NCI-H1092 treated with DMSO at 0.1 percent for 48 hours (cell line): ENCODE measurements at regions not wholly inside any gene's neighbourhood (a gene's known extent, or its start where the extent isn't known, plus 50 kb on each side); places are given as distances from the start of the nearest gene placed in this dataset.
A peak's percentile ranks its signal among the peaks of the same experiment; 100 is the strongest.

ENCODE experiments used
- DNase-seq: peaks from one replicate; lab custom pipeline; 2025; lab: John Stamatoyannopoulos, UW

DNA sequence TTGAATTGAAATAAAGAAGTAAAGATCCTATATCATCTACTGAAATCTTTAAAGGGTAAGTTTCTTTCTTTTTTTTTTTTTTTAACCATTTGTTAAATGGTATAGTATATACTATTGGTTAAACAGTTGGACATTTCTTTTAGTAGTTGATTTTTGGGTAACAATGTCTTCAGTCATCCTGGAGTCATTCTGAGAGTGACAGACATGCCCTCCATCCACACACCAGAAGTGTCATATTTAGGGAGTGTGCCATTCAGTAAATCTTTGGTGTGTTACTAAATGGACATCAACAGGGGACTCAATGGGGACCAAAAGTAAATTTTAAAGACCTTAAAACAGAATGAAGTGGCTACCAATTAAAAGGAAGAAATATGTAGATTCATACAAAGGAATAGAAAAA, 50.8 kb upstream of the SLC39A10 start:
- DNase-seq: no peak

DNA sequence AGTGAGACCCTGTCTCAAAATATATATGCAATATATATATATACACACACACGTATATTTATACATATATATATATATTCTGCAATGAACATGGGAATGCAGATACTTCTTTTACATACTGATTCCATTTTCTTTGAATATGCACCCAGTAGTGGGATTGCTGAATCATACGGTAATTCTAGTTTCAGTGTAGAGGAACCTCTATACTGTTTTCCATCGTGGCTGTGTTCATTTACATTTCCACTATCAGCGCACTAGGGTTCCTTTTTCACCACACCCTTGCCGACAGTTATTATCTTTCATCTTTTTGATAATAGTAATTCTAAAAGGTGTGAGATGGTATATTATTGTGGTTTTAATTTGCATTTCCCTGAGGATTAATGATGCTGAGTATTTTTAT, 52.3 kb upstream of the SLC39A10 start:
- no peak for DNase-seq

DNA sequence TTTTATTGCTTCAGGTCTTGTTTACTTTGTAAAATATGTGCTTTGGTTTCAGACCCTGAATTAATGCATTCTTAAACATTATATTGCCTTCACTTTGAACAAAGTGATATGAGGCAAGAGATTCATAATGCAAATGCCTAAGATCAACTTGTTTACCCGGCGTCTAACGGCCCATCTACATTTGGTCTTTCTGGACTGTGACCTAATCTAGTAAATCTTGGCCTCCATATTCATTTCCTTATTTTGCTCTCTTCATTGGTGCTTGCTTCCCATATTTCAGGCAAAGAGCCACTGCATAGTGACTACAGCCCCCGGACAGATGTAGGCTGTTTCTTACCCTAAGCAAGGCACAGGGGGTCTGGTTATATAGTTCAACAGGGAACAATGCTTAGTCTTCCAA, 53.0 kb upstream of the SLC39A10 start:
- no peak for DNase-seq

DNA sequence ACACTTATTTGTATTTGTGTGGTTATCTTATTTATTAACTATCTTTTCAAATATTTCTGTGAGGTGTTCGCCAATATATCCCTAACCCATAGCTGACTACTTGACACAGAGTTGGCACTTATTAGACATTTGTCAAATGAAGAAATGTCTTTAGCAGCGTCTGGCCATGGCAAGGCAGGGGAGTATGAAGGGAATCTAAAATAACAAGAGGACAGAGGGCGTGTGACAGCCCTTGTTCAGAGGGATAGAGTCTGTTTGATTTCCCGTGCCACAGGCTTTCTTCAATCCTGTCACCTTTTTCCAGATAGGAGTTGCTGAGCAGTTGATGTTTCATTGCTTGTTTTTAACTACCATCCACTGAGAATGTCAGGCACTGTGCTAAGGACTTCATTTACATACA, 53.6 kb upstream of the SLC39A10 start:
- DNase-seq: no peak

DNA sequence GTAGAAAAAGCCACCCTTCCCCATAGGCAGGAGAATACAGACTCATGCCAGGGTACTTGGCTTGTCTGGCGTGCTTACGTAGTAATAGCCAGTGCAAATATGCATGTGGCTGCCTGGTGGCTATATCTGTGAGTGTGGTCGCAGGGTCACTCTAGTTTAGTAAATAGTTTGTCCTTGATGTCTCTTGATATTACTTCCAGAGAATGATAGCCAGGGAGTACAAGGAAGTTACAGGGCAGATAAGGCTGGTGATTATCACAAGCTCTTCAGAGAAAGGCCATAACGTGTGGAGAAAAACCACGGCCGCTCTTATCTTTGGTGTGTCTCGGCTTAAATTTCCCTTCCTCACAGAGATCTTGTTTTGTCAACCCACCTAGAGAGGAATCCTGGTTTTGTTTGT, 54.3 kb upstream of the SLC39A10 start:
- DNase-seq: no peak

DNA sequence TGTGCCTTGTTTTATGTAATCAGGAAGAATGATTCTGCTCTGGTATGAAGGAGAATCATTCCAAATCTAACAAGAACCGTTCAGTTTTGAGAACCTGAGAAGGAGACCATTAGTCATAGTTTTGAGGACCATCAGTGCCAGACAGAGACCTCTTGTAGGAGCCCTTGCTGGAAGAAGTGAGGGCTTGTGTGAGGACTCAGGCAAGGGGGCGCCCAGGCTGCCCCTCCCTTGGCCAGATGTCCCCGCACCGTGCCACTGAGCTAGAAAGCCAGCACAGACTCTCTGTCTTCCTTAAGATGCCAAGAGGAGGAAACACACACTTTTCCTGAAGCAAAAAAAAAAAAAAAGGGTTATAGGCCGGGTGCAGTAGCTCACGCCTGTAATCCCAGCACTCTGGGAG, 55.7 kb upstream of the SLC39A10 start:
- DNase-seq: no peak

DNA sequence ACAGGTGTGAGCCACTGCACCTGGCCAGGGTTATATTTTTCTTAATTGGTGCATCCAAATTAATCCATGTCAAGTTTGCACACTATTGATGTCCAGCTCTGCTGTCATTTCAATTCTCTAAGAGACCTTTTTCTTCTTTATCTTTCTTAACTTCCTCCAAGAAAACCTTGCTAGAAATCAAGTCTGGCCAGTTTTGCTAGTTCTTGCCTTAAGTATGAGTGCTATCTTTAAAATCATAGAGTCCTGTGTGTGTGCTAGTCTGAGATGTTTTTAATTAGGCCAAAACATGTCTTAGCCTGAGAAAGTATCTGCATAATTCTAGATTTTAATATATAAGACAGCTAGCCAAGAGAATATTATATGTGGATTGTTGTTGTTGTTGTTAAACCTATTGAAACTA, 56.2 kb upstream of the SLC39A10 start:
- DNase-seq: no peak

DNA sequence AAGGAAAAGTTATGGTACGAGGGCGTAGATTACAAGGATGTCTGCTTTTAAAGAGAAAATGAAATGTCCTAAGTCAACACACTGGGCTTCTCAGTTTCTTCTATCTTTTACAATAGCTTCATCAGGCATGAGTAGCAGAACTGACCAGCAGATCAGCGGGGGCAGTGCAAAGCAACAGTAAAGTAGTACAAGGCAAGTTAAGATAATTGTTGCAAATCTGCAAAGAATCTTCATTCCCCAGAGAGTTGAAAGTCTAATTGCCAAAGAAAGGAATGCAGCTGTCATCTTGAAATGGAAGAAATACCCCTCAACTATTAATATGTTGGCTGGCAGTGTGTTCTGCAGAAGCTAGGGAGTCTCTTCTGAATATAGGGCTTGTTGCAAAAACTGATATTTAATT, 60.2 kb upstream of the SLC39A10 start:
- DNase-seq: no peak

DNA sequence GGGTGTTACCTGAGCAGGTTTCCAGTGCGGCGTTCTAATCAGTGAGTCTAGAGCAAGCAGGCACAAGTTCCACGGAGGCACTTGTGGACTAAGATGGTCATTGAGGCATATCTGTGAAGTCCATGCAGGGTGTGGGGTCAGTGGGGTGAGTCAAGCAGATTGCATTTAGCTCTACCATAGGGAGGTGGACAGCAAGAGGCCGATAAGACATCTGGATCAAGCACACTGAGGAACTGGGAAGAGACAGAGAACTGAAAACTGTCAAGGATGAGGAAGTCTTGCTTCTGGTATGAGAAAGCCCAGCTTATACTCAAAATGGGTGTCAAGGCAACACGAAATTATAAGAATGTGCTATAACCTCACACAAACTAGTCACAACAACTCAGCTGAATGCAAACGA, 61.2 kb upstream of the SLC39A10 start:
- no peak for DNase-seq

DNA sequence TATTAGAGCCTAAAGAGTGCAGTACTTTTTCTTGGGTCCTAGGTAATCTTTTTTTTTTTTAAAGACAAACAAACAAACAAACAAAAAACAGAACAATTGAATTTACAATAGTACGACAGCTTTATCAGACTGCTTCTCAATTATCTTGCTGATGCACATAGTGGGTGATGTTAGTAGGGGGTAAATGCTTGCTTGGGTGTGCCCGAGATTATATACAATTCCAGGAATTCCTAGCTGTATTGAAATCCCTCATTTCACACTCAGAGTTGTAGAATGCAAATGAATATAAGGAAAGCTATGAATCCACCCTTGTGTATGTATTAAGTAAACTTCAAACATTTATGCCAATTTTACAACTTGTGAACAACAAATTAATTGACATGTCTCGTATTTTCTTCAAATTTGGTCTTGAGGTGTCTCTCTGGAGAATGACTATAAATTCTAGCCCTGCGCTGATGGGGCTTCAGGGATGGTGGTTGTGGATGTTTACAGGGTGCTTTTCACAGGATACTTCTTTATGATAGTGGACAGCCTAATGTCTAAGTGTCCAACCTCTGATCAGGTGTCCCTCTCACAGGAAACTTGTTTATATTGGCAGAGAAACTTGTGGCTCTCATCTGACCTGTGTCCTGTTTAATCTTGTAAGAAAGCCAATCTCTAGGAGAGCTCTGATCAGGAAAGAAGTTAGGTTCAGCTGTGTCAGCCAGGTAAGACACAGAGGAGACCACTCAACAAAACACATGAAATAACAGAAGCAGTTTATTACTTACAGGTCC, 61.9 kb upstream of the SLC39A10 start:
- DNase-seq: no peak

DNA sequence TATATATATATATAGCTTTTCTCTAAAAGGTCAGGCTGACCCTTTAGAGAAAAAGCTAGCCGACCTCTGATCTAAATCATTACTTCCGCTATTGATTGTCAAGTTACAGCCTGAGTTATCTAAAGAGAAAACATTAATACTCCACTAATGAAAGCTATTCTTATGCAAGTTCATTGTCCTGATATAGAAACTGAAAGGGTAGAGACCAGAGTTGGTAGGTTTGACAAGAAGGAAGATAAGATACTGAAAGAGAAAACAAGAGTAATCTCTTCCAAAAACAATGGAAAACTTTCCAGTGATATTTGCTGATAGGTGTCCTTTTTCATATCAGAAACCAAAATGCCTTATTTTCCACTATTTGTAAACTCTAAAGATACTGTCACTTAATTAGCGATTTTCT, 62.8 kb upstream of the SLC39A10 start:
- no peak for DNase-seq

DNA sequence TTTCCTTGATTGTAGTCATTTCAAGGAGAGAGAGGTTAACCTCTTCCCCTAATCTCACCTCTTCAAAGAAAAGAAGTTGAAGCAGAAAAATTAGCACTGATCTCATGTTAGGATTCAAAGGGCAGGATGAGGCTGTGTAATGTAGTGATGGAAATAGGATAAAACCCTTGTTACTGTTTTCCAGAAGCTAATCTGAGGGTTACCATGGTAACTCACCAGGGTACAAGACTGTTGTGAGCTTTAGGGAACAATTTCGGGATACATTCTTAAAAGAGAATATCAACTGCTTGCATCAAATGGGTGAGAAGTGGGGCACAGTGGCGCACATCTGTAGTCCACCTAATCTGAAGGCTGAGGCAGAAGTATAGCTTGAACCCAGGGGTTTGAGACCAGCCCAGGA, 64.9 kb upstream of the SLC39A10 start:
- DNase-seq: no peak

DNA sequence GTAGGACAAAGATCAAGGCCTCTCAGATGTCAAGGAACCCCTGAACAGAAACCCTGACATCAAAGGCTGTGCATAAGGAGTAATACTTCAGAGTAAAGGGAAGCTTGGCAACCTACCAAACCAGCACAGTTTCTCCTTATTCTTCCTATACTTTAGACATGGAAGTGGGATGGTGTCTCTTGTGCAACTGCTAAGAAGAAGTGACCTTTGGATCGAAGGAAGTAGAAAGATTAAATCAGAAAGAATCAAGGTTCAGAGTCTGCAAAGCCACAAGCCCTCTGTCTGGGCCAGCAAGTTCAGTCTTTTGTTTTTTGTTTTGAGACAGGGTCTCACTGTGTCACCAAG, 66.2 kb upstream of the SLC39A10 start:
- DNase-seq: no peak

DNA sequence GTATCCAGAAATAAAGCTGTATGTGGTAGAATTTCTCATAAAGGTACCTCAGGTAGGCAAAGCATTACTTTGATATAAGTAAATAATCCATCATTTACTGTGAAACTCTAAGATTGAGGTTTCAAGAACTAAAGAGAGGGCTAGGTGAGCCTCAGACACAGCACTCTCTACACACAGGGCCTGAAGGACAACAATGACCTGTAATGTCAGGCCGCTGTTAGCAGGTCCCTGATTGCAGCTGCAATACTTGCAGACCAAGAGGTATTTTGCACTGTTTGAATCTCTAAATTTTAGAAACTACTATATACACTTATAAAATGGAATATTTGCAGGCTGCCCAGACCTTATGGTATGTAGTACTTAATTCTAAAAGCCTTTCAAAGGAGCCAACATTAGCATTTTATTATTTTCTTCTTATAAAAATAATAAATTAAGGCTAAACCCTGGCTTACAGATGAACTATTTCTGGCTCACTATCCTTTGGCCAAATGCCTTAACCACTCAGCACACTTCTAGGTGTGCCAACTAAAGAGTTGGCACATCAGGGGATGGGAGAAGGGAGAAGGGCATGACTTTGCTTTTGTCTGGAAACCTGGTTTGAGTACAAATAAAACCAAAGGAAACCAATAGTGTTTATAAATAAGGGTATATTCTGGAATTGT, 66.7 kb upstream of the SLC39A10 start:
- DNase-seq: no peak

DNA sequence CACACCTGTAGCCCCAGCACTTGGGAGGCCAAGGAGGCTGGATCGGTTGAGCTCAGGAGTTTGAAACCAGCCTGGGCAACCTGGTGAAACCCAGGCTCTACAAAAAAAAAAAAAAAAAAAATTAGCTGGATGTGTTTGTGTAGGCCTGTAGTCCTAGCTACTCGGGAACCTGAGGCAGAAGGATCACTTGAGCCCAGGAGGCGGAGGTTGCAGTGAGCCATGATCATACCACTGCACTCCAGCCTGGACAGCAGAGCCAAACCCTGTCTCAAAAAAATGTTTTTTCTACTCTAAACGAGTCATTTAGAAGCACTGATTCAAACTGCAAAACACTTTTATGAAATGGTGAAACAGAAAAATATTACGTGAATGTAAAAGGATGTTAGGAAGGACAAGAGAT, 69.1 kb upstream of the SLC39A10 start:
- DNase-seq: no peak

DNA sequence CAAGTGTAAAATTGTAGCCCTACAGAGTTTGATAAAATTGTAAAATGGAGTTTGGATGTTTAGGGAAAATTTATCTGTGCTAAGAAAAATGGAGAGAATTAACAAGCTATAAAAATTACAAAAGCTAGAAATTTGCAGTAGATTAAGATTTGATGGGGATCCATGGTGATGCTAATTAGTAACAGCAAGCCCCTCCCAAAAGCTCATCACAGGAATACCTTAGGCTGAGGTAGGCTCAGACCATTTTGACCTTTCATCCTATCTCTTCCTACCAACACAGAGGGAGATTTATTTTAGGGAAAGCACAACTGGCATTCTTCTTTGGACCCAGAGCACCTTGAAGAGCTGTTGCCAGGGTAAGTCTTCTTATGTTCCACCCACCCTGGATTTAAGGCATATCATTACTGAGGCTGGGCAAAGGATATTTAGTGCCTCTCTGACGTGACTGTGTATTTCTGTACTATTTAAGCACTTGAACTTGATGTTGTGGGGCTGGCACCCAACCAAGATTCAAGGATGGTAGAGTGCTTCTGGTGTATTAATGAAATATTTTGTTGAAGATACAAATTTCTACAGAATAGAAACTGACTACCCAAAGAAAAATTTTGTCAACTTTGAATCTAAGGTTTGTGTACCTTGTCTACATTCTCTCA, 70.8 kb upstream of the SLC39A10 start:
- DNase-seq: no peak

DNA sequence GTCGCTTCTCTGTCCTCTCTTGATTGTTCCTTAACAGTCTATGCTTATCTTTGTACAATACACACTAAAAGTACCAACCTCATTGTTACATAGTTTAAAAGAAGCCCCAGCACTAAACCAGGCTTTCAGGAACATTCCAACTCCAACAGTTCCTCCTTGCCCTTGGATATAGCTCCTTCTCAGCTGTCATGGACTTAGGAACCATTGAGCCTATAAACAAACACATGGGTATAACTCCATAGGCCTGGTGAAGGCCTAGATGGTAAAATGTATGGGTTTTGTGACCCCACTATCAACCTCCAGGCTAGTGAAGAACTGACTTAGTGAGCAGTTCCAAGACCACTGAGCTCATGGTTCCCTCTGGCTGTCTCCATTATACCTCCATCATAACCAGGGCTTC, 74.8 kb upstream of the SLC39A10 start:
- DNase-seq: no peak

DNA sequence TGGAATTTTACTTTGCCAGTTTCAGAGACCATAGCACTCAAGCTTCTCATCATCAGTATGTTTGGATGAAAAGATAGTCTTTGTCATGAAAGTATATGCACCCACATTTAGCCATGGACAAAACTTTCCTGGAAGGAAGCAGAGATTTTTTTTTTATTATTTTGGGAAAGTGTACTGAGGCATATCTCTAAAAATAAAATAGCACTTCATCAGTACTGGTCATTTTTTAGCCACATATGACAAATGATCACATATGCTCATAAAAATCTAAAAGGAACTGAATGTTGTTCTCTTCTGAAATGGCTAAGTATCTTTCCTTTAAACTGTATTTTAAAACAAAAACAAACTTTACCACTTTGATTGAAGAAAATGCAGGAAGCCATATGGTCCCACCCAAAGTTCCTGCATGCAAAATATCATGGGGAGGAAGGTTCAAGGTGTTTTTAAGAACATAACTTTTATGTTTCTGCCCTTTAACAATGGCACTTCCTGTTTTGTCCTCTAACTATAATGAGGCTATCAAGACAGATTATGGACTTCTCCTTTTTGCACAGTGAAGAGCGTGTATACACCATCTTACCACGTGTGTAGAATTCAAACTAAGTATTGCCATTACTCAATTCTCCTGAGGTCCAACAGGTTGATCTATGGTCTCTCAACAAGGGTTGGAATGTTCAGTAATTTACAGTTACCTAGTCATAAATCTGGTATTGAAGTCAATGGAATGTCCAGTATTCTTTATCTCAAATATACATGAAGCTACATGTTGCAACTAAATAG, 77.1 kb upstream of the SLC39A10 start:
- DNase-seq: no peak

DNA sequence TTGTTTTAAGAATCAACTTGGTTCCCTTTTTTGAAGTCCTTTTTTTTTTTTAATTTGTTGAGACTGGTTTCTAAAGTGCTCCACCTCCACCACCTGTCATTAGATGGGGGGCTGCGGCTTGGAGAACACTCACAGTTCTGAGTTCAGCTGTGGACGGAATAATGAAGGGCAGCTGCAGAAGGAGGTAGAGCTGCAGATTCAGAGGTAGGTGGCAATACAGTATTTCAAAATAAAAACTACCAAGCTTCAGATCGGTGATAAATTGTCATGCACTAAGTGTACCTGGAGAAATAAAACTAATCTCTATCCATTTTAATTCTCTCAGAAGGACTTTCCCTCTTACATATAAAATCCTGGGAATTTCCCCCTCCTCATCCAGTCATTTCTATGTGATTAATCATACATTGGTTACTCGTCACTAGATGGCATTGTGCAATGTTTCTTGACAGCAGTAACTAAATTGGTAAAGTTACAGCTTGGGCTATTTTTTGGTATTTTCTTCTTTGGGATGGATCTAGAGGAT, 81.1 kb upstream of the SLC39A10 start:
- DNase-seq: peak; percentile 43

DNA sequence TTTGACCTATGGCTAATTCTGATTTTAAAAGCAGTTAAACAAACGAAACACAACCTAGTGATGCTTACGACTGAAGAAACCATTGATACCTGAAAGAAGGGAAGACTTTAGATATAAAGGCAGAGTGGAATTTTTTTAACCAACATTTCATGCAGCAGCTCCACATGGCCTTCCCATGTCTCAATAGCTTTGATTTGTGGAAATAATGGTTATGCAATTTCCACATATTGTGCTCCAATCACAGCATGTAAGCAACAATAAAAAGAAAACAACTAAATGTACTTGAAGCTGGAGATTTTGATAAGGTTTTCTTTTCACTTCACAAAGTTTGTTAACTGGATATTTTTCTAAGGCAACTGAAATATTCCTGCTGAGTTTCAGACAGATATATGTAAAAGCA, 82.0 kb upstream of the SLC39A10 start:
- no peak for DNase-seq

DNA sequence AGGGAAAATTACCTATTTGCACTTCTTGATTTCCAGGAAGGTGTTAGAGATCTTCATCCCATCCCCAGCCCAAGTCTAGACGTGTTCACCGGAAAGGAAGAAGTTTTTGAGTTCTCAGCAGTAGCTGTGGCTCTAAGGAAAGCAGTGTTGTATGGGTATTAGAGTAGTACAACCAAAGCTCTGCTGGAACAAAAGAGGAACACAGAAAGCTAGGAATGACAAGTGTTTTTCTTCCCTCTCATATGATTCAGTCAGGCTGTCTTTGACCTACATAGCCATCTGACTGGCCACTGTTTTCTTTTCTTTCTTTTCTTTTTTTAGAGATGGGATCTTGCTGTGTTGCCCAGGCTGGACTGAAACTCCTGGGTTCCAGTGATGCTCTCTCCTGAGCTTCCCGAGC, 82.7 kb upstream of the SLC39A10 start:
- no peak for DNase-seq

DNA sequence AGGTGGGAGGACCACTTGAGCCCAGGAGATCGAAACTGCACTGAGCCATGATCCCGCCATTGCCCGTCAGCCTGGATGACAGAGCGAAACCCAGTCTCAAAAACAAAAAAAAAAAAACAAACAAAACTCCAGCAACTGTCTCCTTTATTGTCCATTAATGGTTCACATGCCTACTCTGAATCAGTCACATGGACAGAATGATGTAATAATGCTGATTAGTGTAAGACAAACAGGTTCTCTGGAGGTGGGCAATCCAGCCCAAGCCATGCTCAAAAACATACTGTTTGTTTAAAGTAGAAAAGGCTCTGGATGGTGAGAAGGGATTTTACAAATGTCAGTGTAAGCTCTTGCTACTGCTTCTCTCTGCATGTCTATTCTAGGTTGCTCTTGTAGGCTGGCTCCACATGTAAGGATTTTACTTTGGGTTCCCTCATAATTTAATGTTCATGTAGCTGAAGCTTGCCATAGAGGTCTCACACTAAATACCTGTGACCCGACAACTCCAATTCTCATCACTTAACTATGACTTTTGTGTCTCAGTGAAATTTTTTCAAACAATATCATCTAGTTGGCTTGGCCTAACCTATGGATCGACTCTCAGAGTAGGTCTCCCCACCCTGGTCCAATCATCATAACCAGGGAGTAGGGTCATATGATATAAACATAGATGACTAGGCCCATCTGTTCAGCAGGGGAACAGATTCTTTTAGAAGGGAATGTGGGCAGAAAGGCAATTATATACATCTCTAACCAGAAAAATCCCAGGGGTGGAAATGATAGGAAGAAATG, 83.9 kb upstream of the SLC39A10 start:
- DNase-seq: no peak
